HG03571 (cell line): ENCODE measurements at regions not wholly inside any gene's neighbourhood (a gene's known extent, or its start where the extent isn't known, plus 50 kb on each side); places are given as distances from the start of the nearest gene placed in this dataset.
"Not testable (repeated sequence)": the region's sequence is repeated elsewhere in the genome, so short reads cannot be mapped to it uniquely, and the experiment has no call there.

Experiments used
- ATAC-seq: cut with Tn5 transposase; IDR thresholded peaks from one replicate; pipeline ENCODE4 v1.9.1; 2021; ENCODE audit not compliant: unreplicated experiment

DNA sequence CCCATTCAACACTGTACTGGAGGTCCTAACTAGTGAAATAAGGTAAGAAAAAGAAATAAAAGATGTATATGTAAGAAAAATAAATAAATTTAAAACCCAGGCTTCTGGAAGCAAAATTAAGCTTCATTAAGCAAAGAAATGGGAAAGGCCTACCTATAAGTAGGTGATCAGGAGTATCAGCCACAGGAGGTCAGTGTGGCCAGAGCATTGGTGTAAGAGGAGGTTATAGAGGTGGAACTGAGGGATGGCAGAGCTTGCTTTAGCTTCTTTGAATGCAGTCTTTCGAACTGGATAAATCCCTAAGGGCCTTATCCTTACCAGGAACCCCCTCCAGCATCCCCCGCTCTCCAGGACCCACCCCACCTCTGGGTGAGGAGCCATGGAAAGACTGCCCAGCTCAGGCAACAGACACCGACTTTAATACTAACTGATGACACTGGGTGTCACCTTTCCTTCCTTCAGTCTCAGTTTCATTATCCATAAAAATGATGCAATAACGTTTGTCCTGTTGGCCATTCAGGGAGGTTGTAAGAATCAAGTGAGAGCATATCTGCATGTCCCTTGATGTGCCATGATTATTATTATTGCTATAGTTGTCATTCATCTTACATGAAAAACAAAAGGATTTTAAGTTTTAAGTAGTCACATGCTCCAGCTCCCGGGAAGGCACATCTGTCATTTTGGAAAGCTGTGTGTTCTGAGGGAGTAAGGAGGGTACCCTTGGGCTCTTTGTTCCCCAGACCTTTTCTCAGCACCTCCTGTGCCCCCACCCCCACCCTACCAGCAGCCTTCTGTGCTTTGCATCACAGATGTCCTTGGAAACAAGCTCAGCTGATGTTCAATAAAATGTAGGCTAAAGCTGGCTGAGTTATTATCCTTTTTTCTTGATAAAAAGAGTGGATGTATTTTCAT lies 50.8 kb upstream of the CTNNA1 start:
- no peak for ATAC-seq

DNA sequence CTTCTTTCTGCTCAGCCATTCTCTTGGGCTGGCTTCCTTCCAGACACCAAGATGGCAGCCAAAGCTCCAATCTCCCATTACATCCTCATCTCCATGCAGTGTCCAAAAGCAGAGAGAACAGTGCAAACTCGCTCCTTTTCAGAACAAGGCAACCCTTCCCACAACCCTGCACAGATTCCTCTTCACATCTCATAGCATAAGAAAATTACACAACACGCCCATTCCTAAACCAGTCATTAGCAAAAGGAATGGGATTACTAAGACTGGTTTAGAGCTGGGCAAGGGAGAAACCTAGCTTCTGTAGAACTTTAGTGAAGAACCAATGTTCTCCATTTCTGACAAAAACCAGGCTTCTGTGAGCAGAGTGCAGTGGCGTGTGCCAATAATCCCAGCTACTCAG lies 51.5 kb upstream of the CTNNA1 start:
- no peak for ATAC-seq

DNA sequence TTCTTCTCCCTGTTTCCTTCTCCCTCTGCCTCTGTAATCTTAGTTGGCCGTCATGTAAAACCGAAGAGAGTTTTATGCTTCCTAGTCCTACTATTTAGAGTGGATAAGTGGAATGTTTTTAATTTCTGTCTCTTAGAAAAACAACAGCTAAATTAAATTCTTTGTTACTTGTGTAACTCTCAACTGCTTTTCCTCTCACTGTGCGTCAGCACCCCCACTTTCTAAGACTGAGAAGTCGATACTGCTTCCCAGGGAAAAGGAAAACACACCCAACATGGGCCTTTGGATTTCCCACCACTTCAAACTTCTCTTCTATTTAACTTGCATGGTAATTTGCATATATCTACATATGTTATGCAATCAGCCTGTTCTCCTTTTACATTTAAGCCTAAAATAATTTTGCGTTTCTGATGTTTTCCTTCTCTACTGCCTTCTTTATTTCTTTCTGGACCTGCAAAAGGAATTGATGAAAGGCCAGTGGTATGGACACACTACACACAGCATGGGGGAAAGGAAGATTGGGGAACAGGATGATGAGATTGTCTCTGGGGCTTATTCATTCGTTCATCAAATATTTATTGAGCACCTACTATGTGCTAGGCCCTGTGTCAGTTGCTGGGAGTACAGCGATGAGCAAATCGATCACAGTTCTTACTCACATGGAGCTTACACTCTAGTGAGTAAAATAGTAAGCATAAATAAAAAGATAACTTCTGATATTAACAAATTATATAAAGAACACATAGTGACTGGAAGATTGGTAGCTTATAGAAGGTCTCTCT lies 52.5 kb upstream of the CTNNA1 start:
- ATAC-seq: no peak

DNA sequence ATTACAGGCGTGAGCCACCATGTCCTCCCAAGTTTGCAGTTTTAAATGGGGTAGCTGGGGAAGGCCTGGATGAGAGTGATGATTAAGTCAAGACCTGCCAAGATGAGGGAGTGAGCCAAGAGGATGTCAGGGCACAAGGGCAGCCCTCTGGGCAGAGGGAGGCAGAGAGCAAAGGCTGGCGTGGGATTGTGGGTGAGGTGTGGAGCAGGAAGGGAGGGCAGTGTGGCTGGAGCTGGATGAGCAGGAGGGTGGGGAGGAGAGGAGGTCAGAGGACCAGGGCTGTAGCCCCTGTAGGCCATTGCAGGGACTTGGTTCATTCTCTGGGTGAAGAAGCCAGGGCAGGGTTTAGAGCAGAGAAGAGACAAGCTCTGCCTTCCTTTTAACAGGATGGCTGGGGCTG lies 53.7 kb upstream of the CTNNA1 start:
- no peak for ATAC-seq

DNA sequence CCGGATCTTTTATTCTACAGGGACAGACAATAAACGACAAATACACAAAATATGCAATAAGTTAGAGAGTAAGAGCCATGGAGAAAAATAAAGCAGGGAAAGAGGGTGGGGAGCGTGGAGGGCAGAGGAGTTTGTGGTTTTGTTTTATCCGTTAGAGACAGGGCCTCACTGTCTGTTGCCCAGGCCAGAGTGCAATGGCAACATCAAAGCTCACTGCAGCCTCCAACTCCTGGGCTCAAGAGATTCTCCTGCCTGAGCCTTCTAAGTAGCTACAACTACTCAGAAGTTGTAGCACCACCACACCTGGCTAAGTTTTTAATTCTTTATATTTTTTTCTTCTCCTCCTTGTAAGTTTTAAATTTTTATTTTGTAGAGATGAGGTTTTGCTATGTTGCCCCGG lies 54.5 kb upstream of the CTNNA1 start:
- ATAC-seq: no peak

DNA sequence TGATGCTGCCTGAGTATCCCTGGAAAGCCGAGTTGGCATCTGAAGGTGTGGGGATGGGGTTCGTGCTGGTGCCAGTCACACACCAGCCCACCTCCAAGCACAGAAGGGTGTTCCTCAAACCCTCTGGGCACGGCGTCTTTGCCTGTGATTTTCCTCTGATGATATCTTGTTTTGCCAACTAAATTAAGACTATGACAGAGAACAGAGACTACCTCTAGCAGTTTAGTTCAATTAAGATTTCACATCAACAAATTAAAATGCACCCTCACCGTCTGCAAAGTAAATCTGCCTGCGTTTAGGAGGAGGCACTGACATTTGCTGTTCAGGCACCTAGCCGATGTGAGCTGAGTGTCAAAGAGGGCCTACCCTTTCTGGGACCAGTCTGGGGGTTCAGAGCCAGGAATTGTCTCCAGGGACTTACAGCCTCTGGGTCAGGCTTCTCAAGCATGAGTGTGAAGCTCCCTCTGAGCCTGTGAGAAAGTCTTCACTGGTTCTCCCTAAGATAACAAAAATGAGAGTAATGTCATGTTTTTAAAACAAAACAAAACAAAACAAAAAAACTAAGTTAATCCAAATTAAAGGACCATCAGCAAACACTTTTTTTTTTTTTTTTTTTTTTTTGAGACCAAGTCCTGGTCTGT lies 55.4 kb upstream of the CTNNA1 start:
- ATAC-seq: no peak

DNA sequence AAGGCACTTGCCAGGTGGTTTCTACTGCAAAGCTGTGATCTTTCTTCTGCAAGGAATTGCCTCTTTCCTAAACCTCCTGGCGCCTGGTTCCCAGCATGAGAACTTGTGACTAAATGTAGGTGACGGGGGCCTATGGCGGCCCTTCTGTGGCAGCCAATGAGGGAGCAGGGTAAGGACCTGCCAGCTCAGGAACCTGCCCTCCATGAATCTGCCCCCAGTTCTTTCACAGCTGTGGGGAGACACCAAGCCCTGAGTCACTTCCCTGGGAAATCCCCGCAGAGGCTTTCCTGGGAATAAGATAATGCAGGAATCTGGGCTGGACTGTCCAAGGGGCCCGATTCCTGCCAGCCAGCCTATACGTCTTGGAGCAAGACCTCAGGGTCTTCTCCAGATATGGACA lies 56.7 kb upstream of the CTNNA1 start:
- no peak for ATAC-seq

DNA sequence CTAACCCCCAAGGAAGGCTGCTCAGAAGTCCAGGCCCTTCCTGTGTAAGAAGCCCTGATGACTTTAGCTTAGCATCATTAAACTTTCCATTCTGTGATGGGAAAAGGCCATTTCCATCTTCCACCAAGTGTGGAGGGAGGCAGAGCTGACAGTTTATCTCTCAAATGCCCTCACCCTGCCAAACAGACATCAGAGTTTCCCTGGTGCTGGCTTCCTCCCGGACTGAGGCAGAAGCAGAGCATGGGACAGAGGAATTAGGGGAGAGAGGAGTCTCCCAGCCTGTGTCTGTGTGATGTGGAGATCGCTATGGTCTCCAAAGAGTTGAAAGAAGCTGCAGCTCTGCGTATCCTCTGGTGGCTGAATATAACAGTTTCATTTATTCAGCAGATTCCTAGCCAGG lies 57.4 kb upstream of the CTNNA1 start:
- no peak for ATAC-seq

DNA sequence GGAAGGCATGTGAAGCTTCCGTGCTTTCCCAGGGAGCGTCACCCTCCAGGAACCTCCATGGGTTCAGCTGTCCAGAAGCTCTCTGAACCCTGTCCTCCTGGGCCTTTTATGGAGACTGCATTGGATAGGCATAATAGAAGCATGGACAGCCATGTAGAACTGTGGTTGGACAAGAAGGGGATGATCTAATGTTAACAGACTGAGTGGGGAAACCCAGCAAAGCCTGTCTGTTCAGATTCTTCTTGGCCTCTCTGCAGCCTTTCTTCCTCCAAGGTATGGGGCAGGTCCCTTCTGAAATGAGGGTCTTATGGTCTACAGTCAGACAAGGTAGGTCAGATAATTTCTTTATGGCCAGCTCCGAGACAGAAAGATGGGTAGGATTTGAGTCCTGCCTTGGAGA lies 59.1 kb upstream of the CTNNA1 start:
- ATAC-seq: no peak

DNA sequence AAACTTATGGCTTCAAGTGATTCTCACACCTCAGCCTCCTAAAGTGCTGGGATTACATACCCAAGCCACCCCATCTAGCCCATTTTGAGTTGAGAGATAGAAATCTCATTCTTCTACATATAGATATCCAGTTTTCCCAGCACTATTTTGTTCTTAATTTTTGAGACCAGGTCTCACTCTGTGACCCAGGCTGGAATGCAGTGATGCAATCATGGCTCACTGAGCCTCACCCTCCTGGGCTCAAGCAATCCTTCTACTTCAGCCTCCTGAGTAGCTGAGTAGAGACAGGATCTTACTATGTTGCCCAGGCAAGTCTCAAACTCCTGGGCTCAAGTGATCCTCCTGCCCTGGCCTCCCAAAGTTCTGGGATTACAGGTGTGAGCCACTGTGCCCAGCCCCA lies 60.9 kb upstream of the CTNNA1 start:
- ATAC-seq: no peak

DNA sequence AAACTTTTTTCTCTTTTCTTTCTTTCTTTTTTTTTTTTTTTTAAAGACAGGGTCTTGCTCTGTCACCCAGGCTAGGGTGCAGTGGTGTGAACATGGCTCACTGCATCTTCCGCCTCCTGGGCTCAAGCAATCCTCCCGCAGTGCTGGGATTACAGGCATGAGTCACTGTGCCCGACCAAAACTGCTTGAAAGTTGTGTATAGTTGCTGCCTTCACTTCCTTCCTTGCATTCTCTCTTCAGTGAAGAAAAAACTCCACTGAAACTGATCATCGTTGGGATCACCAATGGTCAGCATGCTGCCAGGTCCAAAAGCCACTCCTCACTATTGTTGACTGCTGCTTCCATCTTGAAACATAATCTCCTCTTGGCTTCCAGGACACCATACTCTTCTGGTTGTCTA lies 66.6 kb upstream of the CTNNA1 start:
- no peak for ATAC-seq

DNA sequence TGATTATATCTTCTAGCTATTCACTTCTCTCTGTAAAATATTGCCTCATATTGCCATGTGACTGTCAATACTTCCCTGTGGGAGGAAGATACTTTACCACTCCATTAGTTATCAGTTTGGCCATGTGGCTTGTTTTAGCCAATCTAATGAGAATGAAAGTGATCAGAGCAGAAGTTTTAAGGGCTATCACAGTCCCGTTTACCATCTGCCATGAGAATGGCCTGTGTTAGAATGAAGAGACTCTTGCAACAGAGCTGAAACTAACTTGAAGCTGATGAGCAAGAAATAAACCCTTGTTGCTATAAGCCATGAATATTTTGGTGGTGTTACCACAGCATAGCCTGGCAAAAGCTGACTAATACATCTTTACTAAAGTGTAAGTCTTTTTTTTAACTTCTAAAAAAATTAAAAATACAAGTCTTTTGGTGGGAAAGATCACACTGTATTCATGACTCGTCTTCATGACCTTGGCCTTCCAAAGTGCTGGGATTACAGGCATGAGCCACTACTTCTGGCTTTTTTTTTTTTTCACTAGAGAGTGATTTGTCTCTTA lies 68.0 kb upstream of the CTNNA1 start:
- no peak for ATAC-seq

DNA sequence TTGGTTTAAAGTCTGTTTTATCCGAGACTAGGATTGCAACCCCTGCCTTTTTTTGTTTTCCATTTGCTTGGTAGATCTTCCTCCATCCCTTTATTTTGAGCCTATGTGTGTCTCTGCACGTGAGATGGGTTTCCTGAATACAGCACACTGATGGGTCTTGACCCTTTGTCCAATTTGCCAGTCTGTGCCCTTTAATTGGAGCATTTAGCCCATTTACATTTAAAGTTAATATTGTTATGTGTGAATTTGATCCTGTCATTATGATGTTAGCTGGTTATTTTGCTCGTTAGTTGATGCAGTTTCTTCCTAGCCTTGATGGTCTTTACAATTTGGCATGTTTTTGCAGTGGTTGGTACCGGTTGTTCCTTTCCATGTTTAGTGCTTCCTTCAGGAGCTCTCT lies 70.8 kb upstream of the CTNNA1 start:
- not testable (repeated sequence) for ATAC-seq

DNA sequence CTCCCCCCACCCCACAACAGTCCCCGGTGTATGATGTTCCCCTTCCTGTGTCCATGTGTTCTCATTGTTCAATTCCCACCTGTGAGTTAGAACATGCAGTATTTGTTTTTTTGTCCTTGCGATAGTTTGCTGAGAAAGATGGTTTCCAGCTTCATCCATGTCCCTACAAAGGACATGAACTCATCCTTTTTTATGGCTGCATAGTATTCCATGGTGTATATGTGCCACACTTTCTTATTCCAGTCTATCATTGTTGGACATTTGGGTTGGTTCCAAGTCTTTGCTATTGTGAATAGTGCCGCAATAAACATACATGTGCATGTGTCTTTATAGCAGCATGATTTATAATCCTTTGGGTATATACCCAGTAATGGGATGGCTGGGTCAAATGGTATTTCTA lies 74.4 kb upstream of the CTNNA1 start:
- not testable (repeated sequence) for ATAC-seq

DNA sequence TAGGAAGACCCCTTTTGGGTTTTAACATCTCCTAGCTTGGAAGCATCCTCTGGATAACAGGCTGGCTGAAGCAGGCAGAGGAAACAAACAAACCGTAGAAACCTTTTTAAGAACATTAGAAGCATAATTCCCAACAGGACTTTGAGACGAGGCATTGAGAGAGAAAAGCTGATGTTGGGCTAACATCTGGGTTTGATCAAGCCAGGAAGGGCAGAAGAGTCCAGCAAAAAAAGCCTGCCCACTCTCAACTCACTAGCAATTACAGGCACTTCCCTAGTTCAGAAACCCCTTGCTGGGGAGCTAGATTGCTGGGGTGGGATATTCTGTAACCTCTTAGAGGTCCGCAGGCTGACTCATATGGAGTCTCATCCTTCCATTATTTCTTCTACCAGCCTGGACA lies 75.4 kb upstream of the CTNNA1 start:
- ATAC-seq: no peak

DNA sequence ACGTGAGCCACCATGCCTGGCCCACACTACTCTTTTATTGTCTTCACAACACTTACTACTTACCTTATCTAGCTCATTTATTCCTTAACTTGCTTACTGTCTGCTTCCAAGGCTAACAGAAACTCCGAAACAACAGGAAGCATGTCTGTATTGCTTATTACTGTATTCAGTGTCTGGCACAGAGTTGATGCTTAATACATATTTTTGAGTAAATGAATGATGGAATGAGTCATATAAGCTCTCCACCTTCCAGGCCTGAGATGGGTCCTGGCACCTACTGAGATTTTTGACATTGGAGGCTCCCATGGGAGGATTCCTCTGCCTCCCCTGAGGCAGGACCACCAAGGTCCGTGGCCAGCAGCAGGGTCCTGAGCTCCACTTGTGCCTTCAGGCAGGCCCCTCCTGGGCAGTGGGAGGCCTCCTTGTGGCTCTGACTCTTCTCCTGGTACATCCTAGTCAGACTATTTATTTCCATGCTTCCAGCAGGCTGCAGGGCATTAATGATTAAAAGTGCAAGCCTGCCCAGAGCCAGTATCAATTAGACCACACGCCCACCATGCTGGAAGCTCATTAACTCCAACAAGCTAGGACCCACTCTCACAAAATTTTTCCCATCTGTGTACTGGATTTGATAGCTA lies 76.5 kb upstream of the CTNNA1 start:
- ATAC-seq: no peak

DNA sequence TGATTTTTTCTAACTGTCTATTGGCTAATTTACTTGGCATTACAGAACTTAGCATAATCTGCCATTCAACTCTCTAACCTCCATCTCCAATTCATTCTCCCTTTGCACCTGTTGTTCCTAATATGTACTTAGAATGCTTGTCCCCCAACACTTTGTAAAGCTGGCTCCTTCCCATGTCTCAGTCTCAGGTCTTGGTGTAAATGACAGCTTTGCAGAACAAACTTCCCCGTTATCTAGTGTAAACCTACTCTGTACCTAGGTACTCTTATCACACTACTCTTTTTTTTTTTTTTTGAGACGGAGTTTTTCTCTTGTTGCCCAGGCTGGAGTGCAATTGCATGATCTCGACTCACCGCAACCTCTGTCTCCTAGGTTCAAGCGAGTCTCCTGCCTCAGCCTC lies 77.2 kb upstream of the CTNNA1 start:
- no peak for ATAC-seq

DNA sequence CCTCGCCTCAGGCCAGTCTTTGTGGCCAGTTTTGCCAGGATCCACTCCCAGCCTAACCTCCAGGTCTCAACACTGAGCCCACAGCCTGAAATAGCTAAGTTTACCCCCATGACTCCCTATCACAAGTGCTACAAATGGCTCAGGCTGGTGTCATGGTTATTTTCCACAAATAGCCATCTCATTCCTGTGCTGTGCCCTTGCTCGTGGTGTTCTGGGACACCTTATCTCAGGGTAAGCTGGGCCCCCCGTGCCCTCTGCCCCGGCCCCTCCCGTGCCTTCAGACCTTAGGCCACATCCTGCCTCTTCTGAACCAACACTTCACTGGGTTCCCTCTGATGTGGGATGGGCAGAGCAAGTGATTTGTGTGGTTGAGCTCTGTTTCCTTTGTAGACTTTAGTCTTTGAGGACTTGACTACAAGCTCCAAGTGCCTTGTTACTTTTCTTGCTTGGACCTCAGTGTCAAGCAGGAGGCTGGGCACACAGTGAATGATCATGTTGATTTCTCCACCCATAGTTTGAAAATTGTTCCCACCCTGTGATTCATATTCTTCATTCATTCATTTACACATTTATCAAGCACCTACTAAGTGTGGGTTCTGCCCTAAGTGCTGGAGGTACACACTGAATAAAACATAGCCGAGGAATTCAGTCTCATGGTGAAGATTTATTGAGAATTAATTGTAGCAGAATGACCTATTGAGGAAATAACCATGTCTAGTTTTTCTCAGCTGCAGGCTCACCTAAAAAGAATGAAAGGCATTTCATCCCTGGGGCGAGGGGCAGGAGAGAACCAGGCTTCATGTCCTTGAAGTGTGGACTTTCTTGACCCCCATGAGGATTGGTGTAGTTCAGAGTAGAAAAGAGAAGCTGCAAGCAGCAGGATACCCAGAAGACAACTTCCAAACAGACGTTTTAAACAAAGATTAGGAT lies 84.5 kb upstream of the CTNNA1 start:
- ATAC-seq: no peak

DNA sequence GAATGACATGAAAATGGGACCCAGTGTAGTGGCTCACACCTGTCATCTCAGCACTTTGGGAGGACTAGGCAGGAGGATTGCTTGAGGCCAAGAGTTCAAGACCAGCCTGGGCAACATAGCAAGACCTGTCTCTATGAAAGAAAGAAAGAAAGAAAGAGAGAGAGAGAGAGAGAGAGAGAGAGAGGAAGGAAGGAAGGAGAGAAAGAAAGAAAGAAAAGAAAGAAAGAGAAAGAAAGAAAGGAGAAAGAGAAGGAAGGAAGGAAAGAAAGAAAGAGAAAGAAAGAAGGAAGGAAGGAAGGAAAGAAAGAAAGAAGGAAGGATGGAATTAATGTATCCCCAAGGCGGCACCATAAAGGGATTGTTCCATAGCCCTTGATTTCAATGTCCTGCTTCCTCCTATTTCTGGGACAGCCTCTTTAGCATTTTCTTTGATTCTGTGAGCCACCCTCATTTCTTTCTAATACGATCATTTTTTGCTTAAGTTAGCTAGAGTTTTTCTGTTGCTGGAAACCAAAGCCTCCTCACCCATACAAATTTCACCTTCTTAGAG lies 85.4 kb upstream of the CTNNA1 start:
- not testable (repeated sequence) for ATAC-seq
